ENCODE measurements at regions not wholly inside any gene's neighbourhood (a gene's known extent, or its start where the extent isn't known, plus 50 kb on each side); places are given as distances from the start of the nearest gene placed in this dataset.

- no peaks in the 10 kb centered on the region for H3K27me3 ChIP-seq (ENCODE audit: insufficient read depth, low read length)
- no peaks in the 10 kb centered on the region for H3K4me1 ChIP-seq (ENCODE audit: insufficient read depth, low read length, severe bottlenecking)
- H3F3A ChIP-seq (ENCODE audit: insufficient read depth, low read length): no peaks in the 10 kb centered on the region
- no peak overlapping the region for H3K27ac ChIP-seq (ENCODE audit: low read depth, low read length, poor library complexity, severe bottlenecking)
- no peaks in the 10 kb centered on the region for H3K36me3 ChIP-seq (ENCODE audit: insufficient read depth, low read length)
- no peaks in the 10 kb centered on the region for H3K9me2 ChIP-seq (ENCODE audit: low read depth, low read length)
- no peaks in the 10 kb centered on the region for H3K79me2 ChIP-seq (ENCODE audit: insufficient read depth, low read length)
- H2AFZ ChIP-seq (ENCODE audit: low read length): no peak overlapping the region
- no peak for TF ChIP-seq CTCF (IDR thresholded peaks at IDR 0.05; ENCODE audit: low read length)
- no peak for TF ChIP-seq EZH2 (IDR thresholded peaks at IDR 0.05; ENCODE audit: borderline replicate concordance, low read length)
- no peaks in the 10 kb centered on the region for H4K20me1 ChIP-seq (ENCODE audit: insufficient read depth, low read length)
- H3K4me2 ChIP-seq (ENCODE audit: low read length): no peak overlapping the region
- H3K9ac ChIP-seq (ENCODE audit: low read length): no peak overlapping the region
- no peaks in the 10 kb centered on the region for H3K9me3 ChIP-seq (ENCODE audit: low read length)
- no peak overlapping the region for H3K4me3 ChIP-seq (ENCODE audit: low read depth, low read length, poor library complexity, severe bottlenecking)
These were observed 408.6 kb upstream of the IRX4 start for GRCh38 chr5:2291146-2291840.

- Histone ChIP-seq H2AFZ (ENCODE audit: low read length) (no peak overlapping the region), H3K36me3 (ENCODE audit: insufficient read depth, low read length) (no peaks in the 10 kb centered on the region), H3K4me2 (ENCODE audit: low read length) (no peak overlapping the region), H3K9me2 (ENCODE audit: low read depth, low read length) (no peaks in the 10 kb centered on the region), H3K4me1 (ENCODE audit: insufficient read depth, low read length, severe bottlenecking) (no peaks in the 10 kb centered on the region), H3K79me2 (ENCODE audit: insufficient read depth, low read length) (no peaks in the 10 kb centered on the region), H3K27ac (ENCODE audit: low read depth, low read length, poor library complexity, severe bottlenecking) (no peak overlapping the region), H3K27me3 (ENCODE audit: insufficient read depth, low read length) (no peaks in the 10 kb centered on the region), H3F3A (ENCODE audit: insufficient read depth, low read length) (no peaks in the 10 kb centered on the region), H3K4me3 (ENCODE audit: low read depth, low read length, poor library complexity, severe bottlenecking) (no peak overlapping the region), H3K9me3 (ENCODE audit: low read length) (no peaks in the 10 kb centered on the region), H4K20me1 (ENCODE audit: insufficient read depth, low read length) (no peaks in the 10 kb centered on the region), H3K9ac (ENCODE audit: low read length) (no peak overlapping the region)
- TF ChIP-seq EZH2 (IDR thresholded peaks at IDR 0.05; ENCODE audit: borderline replicate concordance, low read length): no peak
- TF ChIP-seq CTCF (IDR thresholded peaks at IDR 0.05; ENCODE audit: low read length): no peak
These were observed 406.7 kb upstream of the IRX4 start for GRCh38 chr5:2289380-2289779.

GRCh38 chr5:2288968-2289367 lies 406.2 kb upstream of the IRX4 start:
- H2AFZ ChIP-seq (ENCODE audit: low read length): no peak overlapping the region
- H3K9me3 ChIP-seq (ENCODE audit: low read length): no peaks in the 10 kb centered on the region
- H3K4me3 ChIP-seq (ENCODE audit: low read depth, low read length, poor library complexity, severe bottlenecking): no peak overlapping the region
- no peak overlapping the region for H3K9ac ChIP-seq (ENCODE audit: low read length)
- TF ChIP-seq EZH2 (IDR thresholded peaks at IDR 0.05; ENCODE audit: borderline replicate concordance, low read length) (no peak), CTCF (IDR thresholded peaks at IDR 0.05; ENCODE audit: low read length) (no peak)
- no peaks in the 10 kb centered on the region for H3K79me2 ChIP-seq (ENCODE audit: insufficient read depth, low read length)
- H3K4me1 ChIP-seq (ENCODE audit: insufficient read depth, low read length, severe bottlenecking): no peaks in the 10 kb centered on the region
- no peaks in the 10 kb centered on the region for H3K9me2 ChIP-seq (ENCODE audit: low read depth, low read length)
- no peak overlapping the region for H3K4me2 ChIP-seq (ENCODE audit: low read length)
- H3K36me3 ChIP-seq (ENCODE audit: insufficient read depth, low read length): no peaks in the 10 kb centered on the region
- no peak overlapping the region for H3K27ac ChIP-seq (ENCODE audit: low read depth, low read length, poor library complexity, severe bottlenecking)
- no peaks in the 10 kb centered on the region for H3K27me3 ChIP-seq (ENCODE audit: insufficient read depth, low read length)
- H4K20me1 ChIP-seq (ENCODE audit: insufficient read depth, low read length): no peaks in the 10 kb centered on the region
- no peaks in the 10 kb centered on the region for H3F3A ChIP-seq (ENCODE audit: insufficient read depth, low read length)

All from OCI-LY1 (cell line).